ENCODE measurements at regions not wholly inside any gene's neighbourhood (a gene's known extent, or its start where the extent isn't known, plus 50 kb on each side); places are given as distances from the start of the nearest gene placed in this dataset.

GRCh38 chr3:146325170-146325569, 74.3 kb upstream of the PLSCR4 start:
- Histone ChIP-seq H3K36me3 (ENCODE audit: control insufficient read depth in 1 of 2, insufficient read depth in 2 of 2, low read length in 2 of 2) (no peaks in the 10 kb centered on the region), H3K9me3 (ENCODE audit: control insufficient read depth in 1 of 2, insufficient read depth in 1 of 2, low read depth in 1 of 2, low read length in 2 of 2) (no peaks in the 10 kb centered on the region), H3K4me2 (ENCODE audit: low read length) (no peak overlapping the region), H3K4me1 (ENCODE audit: control insufficient read depth in 1 of 2, insufficient read depth in 2 of 2, low read length in 2 of 2) (no peaks in the 10 kb centered on the region), H3K79me2 (ENCODE audit: insufficient read depth, low read length) (no peaks in the 10 kb centered on the region), H3K27me3 (ENCODE audit: insufficient read depth, low read length) (no peaks in the 10 kb centered on the region), H3K9me2 (ENCODE audit: insufficient read depth) (no peaks in the 10 kb centered on the region), H3K4me3 (replicated peaks in 1 of 2; ENCODE audit: low read depth in 1 of 2, low read length in 2 of 2) (no peak overlapping the region), H3K9ac (ENCODE audit: low read length) (no peak overlapping the region), H2AFZ (ENCODE audit: low read depth, low read length, poor library complexity, severe bottlenecking) (no peak overlapping the region), H4K20me1 (ENCODE audit: insufficient read depth) (no peaks in the 10 kb centered on the region), H3K27ac (ENCODE audit: low read depth, low read length) (no peak overlapping the region)
- TF ChIP-seq EZH2phosphoT487 (IDR thresholded peaks at IDR 0.05; ENCODE audit: borderline replicate concordance) (no peak), POLR2A (IDR thresholded peaks at IDR 0.05; ENCODE audit: borderline replicate concordance, extremely low read depth, insufficient read depth, insufficient read length) (no peak), ATF3 (IDR thresholded peaks at IDR 0.05) (no peak), CTCF (IDR thresholded peaks at IDR 0.05 in 2 of 3, conservative IDR thresholded peaks at IDR 0.05 in 1 of 3; ENCODE audit: borderline replicate concordance in 1 of 3, insufficient read depth in 1 of 3, low read depth in 2 of 3, low read length in 2 of 3) (no peak), RAD21 (IDR thresholded peaks at IDR 0.05; ENCODE audit: low read depth) (no peak), CBX3 (IDR thresholded peaks at IDR 0.05; ENCODE audit: low read depth) (no peak), YY1 (IDR thresholded peaks at IDR 0.05; ENCODE audit: extremely low read depth, insufficient replicate concordance, low read depth, low read length) (no peak)
- DNase-seq (ENCODE audit: low read depth, low spot score) (no peak), ATAC-seq (no peak)
- POLR2A ChIA-PET: no interaction called here
- RAD21 ChIA-PET (ENCODE audit: low non-redundant PET in 1 of 2, low total read pairs in 2 of 2, uncharacterized antibody in 2 of 2, unreplicated experiment in 2 of 2): no interaction called here
- BruUV-seq (replicated peaks): no TSS peak
- intact Hi-C loops (cut with micrococcal nuclease): no loop called here
- CTCF ChIA-PET: interaction anchor here (0.8 to 1.1 kb wide), 2 partner anchors 252 to 260 kb away, joined by 3 read pairs; no protein-coding TSS in a partner anchor

- no peaks in the 10 kb centered on the region for H3K9me2 ChIP-seq (ENCODE audit: insufficient read depth)
- no peak for DNase-seq (ENCODE audit: low read depth, low spot score)
- no peak overlapping the region for H3K4me3 ChIP-seq (replicated peaks in 1 of 2; ENCODE audit: low read depth in 1 of 2, low read length in 2 of 2)
- no peaks in the 10 kb centered on the region for H4K20me1 ChIP-seq (ENCODE audit: insufficient read depth)
- ChIA-PET RAD21 (ENCODE audit: low non-redundant PET in 1 of 2, low total read pairs in 2 of 2, uncharacterized antibody in 2 of 2, unreplicated experiment in 2 of 2) (no interaction called here), CTCF (no interaction called here), POLR2A (no interaction called here)
- intact Hi-C loops (cut with micrococcal nuclease): no loop called here
- no peaks in the 10 kb centered on the region for H3K9me3 ChIP-seq (ENCODE audit: control insufficient read depth in 1 of 2, insufficient read depth in 1 of 2, low read depth in 1 of 2, low read length in 2 of 2)
- no peak overlapping the region for H3K27ac ChIP-seq (ENCODE audit: low read depth, low read length)
- no peaks in the 10 kb centered on the region for H3K36me3 ChIP-seq (ENCODE audit: control insufficient read depth in 1 of 2, insufficient read depth in 2 of 2, low read length in 2 of 2)
- no peak overlapping the region for H3K4me2 ChIP-seq (ENCODE audit: low read length)
- no peak for ATAC-seq
- no TSS peak for BruUV-seq (replicated peaks)
- H2AFZ ChIP-seq (ENCODE audit: low read depth, low read length, poor library complexity, severe bottlenecking): no peak overlapping the region
- H3K4me1 ChIP-seq (ENCODE audit: control insufficient read depth in 1 of 2, insufficient read depth in 2 of 2, low read length in 2 of 2): no peaks in the 10 kb centered on the region
- H3K79me2 ChIP-seq (ENCODE audit: insufficient read depth, low read length): no peaks in the 10 kb centered on the region
- H3K27me3 ChIP-seq (ENCODE audit: insufficient read depth, low read length): no peaks in the 10 kb centered on the region
- H3K9ac ChIP-seq (ENCODE audit: low read length): no peak overlapping the region
- no peak for TF ChIP-seq ATF3 (IDR thresholded peaks at IDR 0.05)
- TF ChIP-seq POLR2A (IDR thresholded peaks at IDR 0.05; ENCODE audit: borderline replicate concordance, extremely low read depth, insufficient read depth, insufficient read length): no peak
- no peak for TF ChIP-seq CBX3 (IDR thresholded peaks at IDR 0.05; ENCODE audit: low read depth)
- TF ChIP-seq SIN3A (IDR thresholded peaks at IDR 0.05; ENCODE audit: low read depth): no peak
- no peak for TF ChIP-seq CTCF (IDR thresholded peaks at IDR 0.05 in 2 of 3, conservative IDR thresholded peaks at IDR 0.05 in 1 of 3; ENCODE audit: borderline replicate concordance in 1 of 3, insufficient read depth in 1 of 3, low read depth in 2 of 3, low read length in 2 of 3)
- no peak for TF ChIP-seq ZNF274 (IDR thresholded peaks at IDR 0.05; ENCODE audit: low read depth, low read length)
- no peak for TF ChIP-seq FOSL1 (IDR thresholded peaks at IDR 0.05; ENCODE audit: low read depth)
- TF ChIP-seq RAD21 (IDR thresholded peaks at IDR 0.05; ENCODE audit: low read depth): no peak
- no peak for TF ChIP-seq POLR2AphosphoS5 (IDR thresholded peaks at IDR 0.05; ENCODE audit: low read depth, low read length)
- TF ChIP-seq SRF (IDR thresholded peaks at IDR 0.05; ENCODE audit: low read depth): no peak
- TF ChIP-seq YY1 (IDR thresholded peaks at IDR 0.05; ENCODE audit: extremely low read depth, insufficient replicate concordance, low read depth, low read length): no peak
- no peak for TF ChIP-seq SP1 (IDR thresholded peaks at IDR 0.05; ENCODE audit: low read depth)
- no peak for TF ChIP-seq MAX (IDR thresholded peaks at IDR 0.05)
- no peak for TF ChIP-seq ELF1 (IDR thresholded peaks at IDR 0.05; ENCODE audit: borderline replicate concordance, low read depth)
These were observed 71.4 kb upstream of the PLSCR4 start for GRCh38 chr3:146322216-146322817.

All from HCT116 (cell line).